AG09319 (cell line): ENCODE measurements at regions not wholly inside any gene's neighbourhood (a gene's known extent, or its start where the extent isn't known, plus 50 kb on each side); places are given as distances from the start of the nearest gene placed in this dataset.

ENCODE experiments used
- DNase-seq: peaks from one replicate; pipeline ENCODE4 v3.0.0-alpha.2; 2010; ENCODE audit warnings: low read depth; ENCODE audit errors: extremely low read depth
- CTCF ChIP-seq: IDR thresholded peaks from 2 replicates; pipeline ENCODE4 v1.5.1; 2011; ENCODE audit warnings: low read depth, mild to moderate bottlenecking, inconsistent platforms, low read length, moderate library complexity

- TF ChIP-seq CTCF: no peak
- no peak for DNase-seq
Observed at GRCh38 chr10:30256084-30256483, 93.0 kb downstream of the MTPAP start.

- DNase-seq: no peak
- TF ChIP-seq CTCF: no peak
Observed at GRCh38 chr10:30254926-30255325, 94.2 kb downstream of the MTPAP start.

GRCh38 chr10:30248728-30249127 lies 100.3 kb downstream of the MTPAP start:
- no peak for DNase-seq
- TF ChIP-seq CTCF: no peak

- TF ChIP-seq CTCF: no peak
- DNase-seq: no peak
Observed at GRCh38 chr10:30247704-30248103, 101.4 kb downstream of the MTPAP start.

GRCh38 chr10:30241422-30242110 lies 107.5 kb downstream of the MTPAP start:
- no peak for TF ChIP-seq CTCF
- no peak for DNase-seq

- no peak for DNase-seq
- TF ChIP-seq CTCF: no peak
Observed at GRCh38 chr10:30238836-30239235, 110.2 kb downstream of the MTPAP start.

- no peak for DNase-seq
- TF ChIP-seq CTCF: no peak
Observed at GRCh38 chr10:30233186-30233959, 115.7 kb downstream of the MTPAP start.
